Esophagus muscularis mucosa (tissue), 4 donors: ENCODE measurements at regions not wholly inside any gene's neighbourhood (a gene's known extent, or its start where the extent isn't known, plus 50 kb on each side); places are given as distances from the start of the nearest gene placed in this dataset.

Experiments
- DNase-seq: peaks from one replicate; pipeline ENCODE4 v3.0.0-alpha.2; 2017; ENCODE audit errors: extremely low spot score
- H3K27ac ChIP-seq, 4 donors: fragments of 200-600 bp; sonication (generic); replicated peaks in 1 of 4; 1 replicate in 3 of 4; 2 replicates in 1 of 4; pipeline ENCODE4 v1.5.1; 2016 to 2019; ENCODE audit warnings: mild to moderate bottlenecking in 1 of 4
- H3K27me3 ChIP-seq, 4 donors: fragments of 200-600 bp; sonication (generic); one replicate each; pipeline versions ENCODE4 v1.5.1 to v1.6.0; 2016 to 2019
- H3K36me3 ChIP-seq, 4 donors: fragments of 200-600 bp; sonication (generic); one replicate each; pipeline ENCODE4 v1.5.1; 2016 to 2019
- H3K4me1 ChIP-seq, 4 donors: fragments of 200-600 bp; sonication (generic); one replicate each; pipeline ENCODE4 v1.5.1; 2016 to 2019
- H3K4me3 ChIP-seq, 4 donors: fragments of 200-600 bp; sonication (generic); 1 replicate in 2 of 4; 2 replicates in 2 of 4; pipeline ENCODE4 v1.5.1; 2016 to 2019; ENCODE audit warnings: mild to moderate bottlenecking in 4 of 4, moderate library complexity in 1 of 4
- H3K9me3 ChIP-seq, 4 donors: fragments of 200-600 bp; sonication (generic); 1 replicate in 3 of 4; 2 replicates in 1 of 4; pipeline ENCODE4 v1.5.1; 2016 to 2019
- CTCF ChIP-seq, 3 experiments: fragments of 200-600 bp in 2 of 3; fragments of 450-650 bp in 1 of 3; sonication (generic) in 2 of 3; IDR thresholded peaks; one replicate each; pipeline ENCODE4 v1.5.1; 2017 to 2019; ENCODE audit warnings: antibody characterized with exemption in 3 of 3, mild to moderate bottlenecking in 2 of 3, moderate library complexity in 1 of 3
- EP300 ChIP-seq: sonication (generic); formaldehyde crosslinking; IDR thresholded peaks from one replicate; pipeline ENCODE4 v1.6.1; 2017; ENCODE audit warnings: antibody characterized with exemption
- POLR2A ChIP-seq: fragments of 450-650 bp; IDR thresholded peaks from one replicate; pipeline ENCODE4 v1.6.1; 2017; ENCODE audit warnings: antibody characterized with exemption, moderate library complexity, mild to moderate bottlenecking, low read depth
- POLR2AphosphoS5 ChIP-seq, 2 donors: sonication (generic); formaldehyde crosslinking; IDR thresholded peaks; one replicate each; pipeline ENCODE4 v1.6.1; 2017; ENCODE audit warnings: antibody characterized with exemption in 2 of 2
- WGBS: methylation state at CpG from one replicate; pipeline ENCODE4 v1.1.5; 2018; 5-methylcytosine and 5-hydroxymethylcytosine counted together
- intact Hi-C: fragments of 100-400 bp; cut with DNase I; formaldehyde crosslinking; loops from one replicate; pipeline ENCODE4 v1.15.1; 2023

GRCh38 chr10:8393531-8393930 is 339.0 kb downstream of the GATA3 start:
- no peaks in the 10 kb centered on the region for H3K36me3 ChIP-seq
- WGBS: 63% methylated on average over 2 of the region's 2 CpGs
- H3K9me3 ChIP-seq: peaks cover 0 to 5% (median 0%) of the 10 kb centered on the region in 4 donors
- no peak overlapping the region for H3K4me3 ChIP-seq
- peaks cover 0 to 6% (median 0%) of the 10 kb centered on the region in 4 donors for H3K27me3 ChIP-seq
- DNase-seq: no peak
- no peak overlapping the region for H3K27ac ChIP-seq
- H3K4me1 ChIP-seq: no peaks in the 10 kb centered on the region
- TF ChIP-seq CTCF (IDR thresholded peaks at IDR 0.05): no peak
- intact Hi-C loops: no loop called here

GRCh38 chr10:8396675-8397074 is 342.2 kb downstream of the GATA3 start:
- intact Hi-C loops: no loop called here
- no peaks in the 10 kb centered on the region for H3K9me3 ChIP-seq
- peaks cover 0 to 13% (median 0%) of the 10 kb centered on the region in 4 donors for H3K27me3 ChIP-seq
- H3K4me3 ChIP-seq: no peak overlapping the region
- no peak overlapping the region for H3K27ac ChIP-seq
- WGBS: 32% methylated on average over 1 of the region's 1 CpG
- no peaks in the 10 kb centered on the region for H3K36me3 ChIP-seq
- H3K4me1 ChIP-seq: no peaks in the 10 kb centered on the region
- TF ChIP-seq POLR2AphosphoS5 (IDR thresholded peaks at IDR 0.05) (no peak), EP300 (no peak), CTCF (IDR thresholded peaks at IDR 0.05) (no peak), POLR2A (no peak)
- no peak for DNase-seq

DNA sequence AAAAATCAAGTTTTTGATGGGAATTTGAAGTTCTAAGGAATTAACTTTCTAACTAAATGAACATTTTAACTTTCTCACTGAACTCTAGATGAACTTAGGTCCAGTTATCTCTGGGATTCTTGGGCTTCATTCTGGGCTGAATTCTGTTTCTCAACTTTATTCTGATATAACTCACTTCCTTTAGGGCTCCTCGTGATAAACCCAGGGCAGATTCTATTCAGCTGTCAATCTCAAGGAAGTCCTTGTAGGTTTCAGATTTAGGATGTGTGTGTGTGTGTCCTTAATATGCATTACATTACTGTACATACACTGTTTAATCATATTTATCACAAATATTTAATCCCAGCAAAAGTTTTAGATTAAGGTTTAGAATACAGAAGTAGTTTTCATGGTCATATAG is 344.3 kb downstream of the GATA3 start:
- H3K36me3 ChIP-seq: no peaks in the 10 kb centered on the region
- intact Hi-C loops: no loop called here
- H3K9me3 ChIP-seq: no peaks in the 10 kb centered on the region
- TF ChIP-seq EP300: no peak
- no peak for TF ChIP-seq POLR2AphosphoS5 (IDR thresholded peaks at IDR 0.05)
- no peak for TF ChIP-seq CTCF (IDR thresholded peaks at IDR 0.05)
- peaks cover 0 to 13% (median 0%) of the 10 kb centered on the region in 4 donors for H3K27me3 ChIP-seq
- no peak overlapping the region for H3K27ac ChIP-seq
- H3K4me1 ChIP-seq: no peaks in the 10 kb centered on the region
- no peak overlapping the region for H3K4me3 ChIP-seq
- WGBS: 50% methylated on average over 1 of the region's 1 CpG
- no peak for DNase-seq

DNA sequence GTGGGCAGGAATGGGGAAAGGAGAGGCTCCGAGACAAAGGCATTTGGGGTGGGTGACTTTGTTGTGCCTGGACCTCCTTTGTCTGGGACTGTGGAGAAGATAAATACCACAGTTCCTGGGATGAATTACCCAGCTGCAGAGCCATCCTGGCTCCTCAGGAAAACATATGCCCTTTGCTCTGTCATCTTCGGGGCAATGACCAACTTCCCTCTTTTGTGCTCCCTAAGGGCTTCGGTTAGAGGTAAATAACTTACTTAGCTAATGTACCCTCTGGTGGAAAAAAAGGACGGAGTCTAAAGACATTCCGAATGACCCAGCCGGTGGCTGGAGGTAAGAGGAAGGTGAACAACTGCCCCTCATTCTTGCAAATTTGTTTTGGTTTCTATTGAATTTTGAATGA is 345.7 kb downstream of the GATA3 start:
- intact Hi-C loops: no loop called here
- Histone ChIP-seq H3K36me3 (no peaks in the 10 kb centered on the region), H3K4me1 (no peaks in the 10 kb centered on the region), H3K27me3 (peaks cover 0 to 7% (median 0%) of the 10 kb centered on the region in 4 donors), H3K9me3 (no peaks in the 10 kb centered on the region), H3K27ac (no peak overlapping the region), H3K4me3 (no peak overlapping the region)
- DNase-seq: no peak
- WGBS: 60% methylated on average over 6 of the region's 6 CpGs
- no peak for TF ChIP-seq EP300
- TF ChIP-seq POLR2A: no peak
- no peak for TF ChIP-seq POLR2AphosphoS5 (IDR thresholded peaks at IDR 0.05)
- TF ChIP-seq CTCF (IDR thresholded peaks at IDR 0.05): no peak

DNA sequence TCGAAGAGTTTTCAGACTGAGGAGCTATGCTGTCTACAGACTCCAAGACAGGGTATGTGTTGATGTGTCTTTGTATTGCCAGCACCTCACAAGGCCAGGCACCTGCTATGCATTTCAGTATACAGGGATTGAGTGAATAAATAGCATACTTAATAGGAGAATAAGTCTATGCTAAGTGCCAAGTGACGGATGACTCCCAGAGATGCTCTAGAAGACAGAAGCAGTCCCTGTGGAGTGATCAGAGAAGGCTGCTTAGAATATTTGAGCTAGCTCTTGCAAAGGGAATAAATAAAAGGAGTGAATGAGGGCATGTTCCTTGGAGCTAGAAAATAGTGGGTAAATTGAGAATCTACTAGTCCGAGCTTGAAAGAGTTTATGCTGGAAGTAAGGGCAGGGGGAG is 346.4 kb downstream of the GATA3 start:
- H3K4me3 ChIP-seq: no peak overlapping the region
- 79% methylated on average over 3 of the region's 3 CpGs for WGBS
- no peak for DNase-seq
- no peaks in the 10 kb centered on the region for H3K9me3 ChIP-seq
- no peaks in the 10 kb centered on the region for H3K36me3 ChIP-seq
- peaks cover 0 to 7% (median 0%) of the 10 kb centered on the region in 4 donors for H3K27me3 ChIP-seq
- H3K4me1 ChIP-seq: no peaks in the 10 kb centered on the region
- TF ChIP-seq CTCF (IDR thresholded peaks at IDR 0.05): no peak
- no peak for TF ChIP-seq POLR2A
- no peak for TF ChIP-seq POLR2AphosphoS5 (IDR thresholded peaks at IDR 0.05)
- TF ChIP-seq EP300: no peak
- H3K27ac ChIP-seq: no peak overlapping the region
- intact Hi-C loops: no loop called here
